NCI-H2029 treated with DMSO at 0.1 percent for 48 hours (cell line): ENCODE measurements at regions not wholly inside any gene's neighbourhood (a gene's known extent, or its start where the extent isn't known, plus 50 kb on each side); places are given as distances from the start of the nearest gene placed in this dataset.
"Not testable (repeated sequence)": the region's sequence is repeated elsewhere in the genome, so short reads cannot be mapped to it uniquely, and the experiment has no call there.

ENCODE experiments used
- DNase-seq: peaks from one replicate; lab custom pipeline; 2025; lab: John Stamatoyannopoulos, UW

DNA sequence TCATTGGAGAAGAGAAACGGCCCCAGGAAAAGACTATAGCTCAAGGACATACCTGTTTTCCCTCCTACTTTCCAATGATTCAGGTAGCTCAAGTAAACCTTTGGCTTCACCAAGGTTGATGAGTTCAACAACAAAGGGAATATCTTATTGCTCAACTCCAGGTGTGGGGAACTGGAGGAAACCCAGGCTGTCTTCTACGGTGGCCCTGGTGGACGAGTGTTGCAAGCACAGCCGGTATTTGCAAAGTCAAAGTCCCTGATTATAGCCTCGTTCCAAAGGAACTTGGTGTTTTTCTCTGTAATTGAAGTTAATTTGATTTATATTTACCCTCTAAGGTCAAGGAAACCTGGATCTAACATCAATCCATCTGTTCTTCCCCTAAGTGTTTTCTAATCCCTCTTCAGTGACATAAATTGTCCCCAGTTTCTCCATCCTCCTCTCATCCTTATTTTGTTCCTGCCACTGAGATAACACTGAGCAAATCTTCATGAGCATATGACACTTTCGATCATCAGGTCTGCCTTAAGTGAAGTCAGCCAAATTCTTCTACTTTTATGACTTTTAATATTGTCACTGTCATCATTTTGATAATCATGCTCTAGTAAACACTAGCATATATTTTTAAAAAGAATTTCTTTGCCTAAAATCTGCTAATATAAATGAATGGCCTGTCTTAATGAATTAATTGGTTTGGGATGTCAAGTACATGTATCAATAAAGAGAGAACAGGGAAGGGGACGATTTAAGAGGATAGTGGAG is 174.6 kb upstream of the TBX3 start:
- DNase-seq = no peak

GRCh38 chr12:114855678-114856077 is 171.7 kb upstream of the TBX3 start:
- DNase-seq = no peak

DNA sequence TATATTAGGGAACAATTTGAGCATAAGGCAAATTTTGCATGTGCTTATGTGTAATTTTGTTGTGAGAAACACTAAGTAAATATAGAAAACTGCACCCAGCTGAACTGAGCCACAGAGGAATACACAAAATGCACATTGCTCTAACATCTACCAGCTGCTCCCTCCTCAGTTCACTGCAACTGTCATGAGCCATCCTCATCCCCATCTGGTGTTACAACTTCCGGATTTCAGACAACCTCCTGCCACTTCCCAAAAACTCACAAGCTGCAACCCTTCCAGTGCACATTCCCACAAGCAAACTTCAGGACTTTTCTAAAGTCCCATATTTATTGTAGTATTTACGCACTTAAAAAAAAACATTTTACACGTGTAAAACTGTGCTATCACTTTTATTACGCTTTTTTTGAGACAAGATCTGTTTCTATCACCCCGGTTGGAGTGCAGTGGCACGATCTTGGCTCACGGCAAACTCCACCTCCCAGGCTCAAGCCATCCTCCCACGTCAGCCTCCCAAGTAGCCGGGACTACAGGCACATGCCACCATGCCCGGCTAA is 169.1 kb upstream of the TBX3 start:
- DNase-seq = no peak

DNA sequence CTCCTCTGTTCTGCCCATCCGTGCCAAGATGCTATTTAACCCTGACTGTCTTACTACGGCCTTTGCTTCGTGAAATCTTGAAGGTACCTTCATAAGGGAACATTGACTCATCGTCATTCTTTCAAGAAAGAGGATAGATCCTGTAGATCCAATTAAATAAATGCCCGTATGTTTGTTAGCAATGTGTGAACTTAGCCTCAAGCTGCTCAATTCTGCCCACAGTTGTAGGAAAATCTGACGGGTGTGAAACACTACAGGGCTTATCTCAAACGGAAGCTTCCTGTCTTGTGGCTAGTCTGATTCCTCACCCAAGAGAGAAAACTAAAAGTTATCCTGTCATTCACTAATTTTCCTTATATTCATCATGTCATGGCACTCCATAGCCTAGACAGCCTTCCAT is 168.0 kb upstream of the TBX3 start:
- no peak for DNase-seq

DNA sequence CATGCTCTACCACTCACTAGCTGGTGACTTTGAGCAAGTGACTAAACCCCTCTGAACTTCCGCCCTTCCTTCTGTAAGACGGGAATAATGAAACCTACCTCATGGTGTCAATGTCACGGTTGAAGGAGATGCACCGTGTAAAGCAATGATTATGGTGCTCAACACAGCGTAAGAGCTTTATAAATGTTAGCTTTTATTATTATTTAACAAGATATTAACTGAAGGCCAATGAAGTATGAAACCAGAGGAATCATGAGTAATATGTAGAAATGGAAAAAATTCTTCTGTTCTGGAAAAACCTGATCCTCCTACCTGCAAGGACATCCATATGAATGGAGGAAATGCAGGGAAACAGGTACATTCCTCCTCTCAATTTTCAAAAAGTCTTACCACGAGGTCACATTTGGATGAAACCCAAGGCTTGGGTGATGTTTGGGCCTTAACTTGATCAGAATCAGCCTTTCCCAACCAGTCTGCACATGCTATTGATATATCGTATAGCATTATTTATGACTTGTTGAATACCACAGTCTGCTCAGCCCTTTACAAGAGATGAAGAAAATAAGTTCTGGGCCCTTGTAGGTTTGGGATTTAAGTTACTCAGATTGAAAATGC is 166.8 kb upstream of the TBX3 start:
- no peak for DNase-seq

GRCh38 chr12:114848666-114849065 is 164.7 kb upstream of the TBX3 start:
- DNase-seq = no peak

GRCh38 chr12:114847441-114848035 is 163.6 kb upstream of the TBX3 start:
- no peak for DNase-seq

- no peak for DNase-seq
These were observed 162.8 kb upstream of the TBX3 start for GRCh38 chr12:114846771-114847170.

GRCh38 chr12:114841557-114842251 is 157.7 kb upstream of the TBX3 start:
- no peak for DNase-seq

- DNase-seq = no peak
These were observed 154.5 kb upstream of the TBX3 start for GRCh38 chr12:114838480-114838879.

DNA sequence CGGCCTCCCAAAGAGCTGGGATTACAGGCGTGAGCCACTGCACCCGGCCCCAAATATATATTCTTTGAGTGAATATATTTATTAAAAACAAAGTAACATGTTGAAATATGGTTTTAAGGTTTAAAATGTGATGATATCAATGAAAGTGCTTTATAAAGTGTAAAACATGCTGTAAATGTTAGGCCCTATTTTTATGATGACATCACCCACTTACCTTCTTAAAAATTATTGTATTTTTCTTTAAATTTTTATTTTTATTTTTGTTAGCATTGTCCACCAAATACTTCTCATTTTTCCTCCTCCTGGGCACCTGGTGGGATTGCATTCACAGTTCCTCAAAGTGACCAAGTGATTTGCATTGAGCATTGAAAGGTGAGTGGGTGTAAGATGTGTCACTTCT is 152.6 kb upstream of the TBX3 start:
- DNase-seq = no peak

GRCh38 chr12:114835031-114835430 is 151.1 kb upstream of the TBX3 start:
- DNase-seq = no peak

- no peak for DNase-seq
These were observed 150.6 kb upstream of the TBX3 start for GRCh38 chr12:114834621-114835020.

DNA sequence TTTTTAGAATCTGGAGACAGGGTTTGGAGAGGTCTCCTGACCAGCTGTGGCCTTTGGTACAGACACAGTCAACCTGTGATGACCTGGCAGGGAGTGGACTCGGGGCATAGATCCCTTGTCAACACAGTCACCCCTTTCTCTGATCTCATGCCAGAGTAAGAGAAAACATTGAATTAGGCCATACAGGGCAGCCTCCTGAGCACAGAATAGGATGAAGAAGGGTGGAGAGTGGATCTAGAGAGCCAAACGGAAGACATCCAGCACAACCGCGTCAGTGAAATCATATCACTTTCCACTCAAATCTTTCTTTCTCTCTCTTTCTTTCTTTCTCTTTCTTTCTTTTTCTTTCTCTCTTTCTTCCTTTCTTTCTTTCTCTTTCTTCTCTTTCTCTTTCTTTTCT is 145.9 kb upstream of the TBX3 start:
- no peak for DNase-seq

DNA sequence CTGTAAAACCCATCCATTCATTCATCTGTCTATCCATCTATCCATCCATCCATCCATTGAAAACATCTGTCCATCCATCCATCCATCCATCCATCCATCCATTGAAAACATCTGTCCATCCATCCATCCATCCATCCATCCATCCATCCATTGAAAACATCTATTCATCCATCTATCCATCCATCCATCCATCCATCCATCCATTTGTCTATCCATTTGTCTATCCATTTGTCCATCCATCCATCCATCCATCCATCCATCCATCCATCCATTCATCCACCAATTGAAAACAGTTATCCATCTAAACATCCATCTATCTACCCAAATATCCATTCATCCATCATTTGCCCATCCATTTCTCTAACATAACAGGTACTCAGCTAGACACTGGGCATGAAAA is 145.3 kb upstream of the TBX3 start:
- DNase-seq = not testable (repeated sequence)

DNA sequence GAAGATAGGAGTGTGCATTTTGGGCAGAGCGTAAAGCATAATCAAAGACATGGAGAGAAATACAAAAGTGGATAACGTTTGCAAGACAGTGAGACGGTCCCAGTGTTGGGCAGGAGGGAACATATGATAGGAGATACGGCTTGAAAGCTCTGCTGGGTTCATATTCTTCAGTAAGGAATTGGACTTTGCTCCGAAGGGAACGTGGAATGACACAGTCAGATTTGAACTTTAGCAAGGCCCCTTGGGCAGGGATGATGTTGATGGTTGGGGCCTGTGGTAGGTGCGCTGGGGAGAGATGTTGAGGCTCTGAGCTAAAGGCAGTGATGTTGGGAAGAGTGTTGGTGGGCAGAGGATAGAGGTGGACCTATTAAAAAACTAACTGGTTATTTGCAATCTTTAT is 143.5 kb upstream of the TBX3 start:
- DNase-seq = no peak

GRCh38 chr12:114826244-114826643 is 142.3 kb upstream of the TBX3 start:
- DNase-seq = no peak

DNA sequence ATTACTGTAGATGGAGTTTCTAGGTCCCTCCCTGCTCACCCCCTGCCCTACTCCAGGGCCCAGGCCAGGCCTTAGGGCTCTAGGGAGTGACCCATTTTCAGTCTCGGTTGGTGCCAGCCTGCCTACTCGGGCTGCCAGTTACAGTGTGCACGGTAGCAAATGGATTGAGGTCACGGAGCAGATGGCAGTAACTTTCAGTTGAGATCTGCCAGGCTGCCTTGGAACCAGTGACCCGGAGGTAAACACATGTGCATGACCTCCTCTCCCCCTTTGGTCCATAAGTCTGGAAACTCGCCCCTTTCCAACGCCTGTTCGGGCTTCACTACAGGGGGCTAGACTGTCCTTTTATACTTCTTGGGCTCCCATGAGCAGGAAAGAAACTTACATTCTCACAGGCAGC is 139.7 kb upstream of the TBX3 start:
- DNase-seq = no peak

GRCh38 chr12:114821570-114821969 is 137.6 kb upstream of the TBX3 start:
- no peak for DNase-seq

- no peak for DNase-seq
These were observed 136.8 kb upstream of the TBX3 start for GRCh38 chr12:114820796-114821195.

- no peak for DNase-seq
These were observed 133.8 kb upstream of the TBX3 start for GRCh38 chr12:114817571-114818425.
